Ecto neural progenitor cell (in vitro differentiated cells): ENCODE measurements at regions not wholly inside any gene's neighbourhood (a gene's known extent, or its start where the extent isn't known, plus 50 kb on each side); places are given as distances from the start of the nearest gene placed in this dataset.
"Not testable (repeated sequence)": the region's sequence is repeated elsewhere in the genome, so short reads cannot be mapped to it uniquely, and the experiment has no call there.

Experiments used
- DNase-seq: peaks from one replicate; pipeline ENCODE4 v3.0.0-alpha.2; 2018; ENCODE audit warnings: low spot score

DNA sequence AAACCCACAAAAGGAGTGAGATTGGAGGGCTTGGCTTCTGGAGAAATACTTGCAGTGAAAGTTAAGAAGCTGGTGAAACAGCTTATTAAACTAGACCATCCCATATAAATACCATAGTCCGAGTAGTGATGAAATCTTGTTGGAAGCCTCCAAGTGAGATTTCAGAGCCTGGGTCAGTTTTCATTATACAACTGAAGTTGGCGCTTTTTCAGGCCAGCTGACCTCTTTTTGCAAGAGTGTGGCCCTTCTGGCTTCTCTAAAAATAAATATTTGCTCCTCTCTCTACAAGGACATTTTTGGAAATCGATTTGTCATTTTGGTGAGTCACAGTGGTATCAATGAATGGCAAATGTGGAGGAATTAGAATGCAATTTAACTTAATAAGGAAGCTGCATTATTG lies 51.2 kb upstream of the THRB start:
- no peak for DNase-seq

DNA sequence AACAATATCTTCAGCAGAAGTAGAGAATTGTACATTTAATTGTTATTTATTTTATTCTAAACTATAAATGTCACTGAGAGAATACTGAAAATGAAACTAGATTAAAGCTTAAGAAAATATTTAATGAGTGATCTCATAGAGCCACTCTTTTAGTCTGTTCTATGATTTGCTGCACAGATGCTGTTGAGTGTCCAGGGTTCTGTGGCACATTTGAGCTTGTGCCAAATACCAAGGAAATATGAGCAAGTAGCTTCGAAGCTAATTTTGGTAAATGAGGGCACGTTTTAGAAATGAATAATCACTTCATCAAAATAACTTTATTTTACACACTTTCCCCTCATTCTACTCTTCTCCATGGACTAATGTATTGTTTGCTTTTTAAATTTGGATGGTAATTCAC lies 53.6 kb upstream of the THRB start:
- DNase-seq = no peak

DNA sequence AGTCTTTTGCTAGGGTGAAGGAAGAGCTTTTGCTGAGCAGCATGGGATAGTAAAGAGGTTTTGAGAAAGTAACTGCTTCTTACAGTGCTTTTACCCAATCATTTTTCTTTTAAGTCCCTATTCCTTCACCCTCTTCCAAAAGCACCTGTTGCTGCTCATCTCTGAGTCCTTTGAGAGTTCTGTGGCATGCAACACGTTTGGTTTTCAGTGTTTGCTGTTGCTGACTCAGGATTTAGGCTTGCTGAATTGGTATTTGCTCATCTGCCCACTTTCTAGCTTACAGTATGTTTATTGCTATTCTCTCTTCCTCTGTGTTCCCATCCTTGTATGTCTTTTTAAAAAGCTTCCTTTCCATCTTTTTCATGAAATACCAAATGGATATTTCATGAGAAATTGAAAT lies 55.9 kb upstream of the THRB start:
- no peak for DNase-seq

DNA sequence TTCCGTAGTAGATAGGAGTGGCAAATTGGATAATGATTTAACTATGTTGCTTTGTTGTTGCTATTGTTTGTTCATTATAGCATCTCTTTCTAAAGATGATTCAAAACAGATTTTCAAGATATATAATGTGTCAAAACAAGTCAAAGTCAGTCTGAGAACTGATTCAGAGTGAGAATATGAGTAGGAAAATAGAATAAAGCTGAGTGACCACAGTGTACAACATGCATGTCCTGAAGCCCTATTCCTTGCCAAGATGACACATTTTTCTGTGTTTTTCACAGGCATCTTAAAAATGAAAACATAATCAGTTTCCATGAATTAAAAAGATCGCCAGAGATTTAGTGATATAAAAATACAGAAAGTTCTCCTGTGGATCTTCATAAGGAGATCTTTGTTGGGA lies 57.0 kb upstream of the THRB start:
- DNase-seq = no peak

DNA sequence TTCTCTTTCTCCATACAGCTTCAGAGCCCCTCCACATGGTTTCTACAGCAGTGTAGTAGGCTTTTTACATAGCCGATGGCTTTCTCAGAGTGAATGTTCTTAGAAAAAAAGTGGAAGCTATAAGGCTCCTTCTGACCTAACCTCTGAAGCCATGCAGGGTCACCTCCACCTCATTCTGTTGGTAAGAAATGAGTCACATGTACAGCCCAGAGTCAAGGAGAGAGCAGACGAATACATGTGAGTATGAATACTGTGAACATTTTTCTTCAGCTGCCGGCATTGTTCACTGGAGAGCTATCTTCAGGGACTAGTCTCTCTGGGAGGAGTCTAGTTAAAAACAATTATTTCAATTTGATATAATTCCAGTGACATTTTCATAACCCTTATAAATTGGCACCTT lies 68.2 kb upstream of the THRB start:
- DNase-seq = no peak

DNA sequence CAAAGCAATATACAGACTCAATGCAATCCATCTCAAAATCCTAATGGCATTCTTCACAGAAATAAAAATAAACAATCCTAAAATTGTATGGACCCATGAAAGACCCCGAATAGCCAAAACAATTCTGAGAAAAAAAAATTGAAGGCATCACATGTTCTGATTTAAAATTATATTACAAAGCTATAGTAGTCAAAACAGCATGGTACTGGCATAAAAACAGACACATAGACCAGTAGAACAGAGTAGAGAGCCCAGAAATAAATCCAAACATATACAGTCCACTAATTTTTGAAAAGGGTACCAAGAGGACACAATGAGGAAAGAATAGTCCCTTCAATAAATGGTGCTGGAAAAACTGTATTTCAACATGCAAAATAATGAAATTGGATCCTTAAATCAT lies 70.4 kb upstream of the THRB start:
- no peak for DNase-seq

DNA sequence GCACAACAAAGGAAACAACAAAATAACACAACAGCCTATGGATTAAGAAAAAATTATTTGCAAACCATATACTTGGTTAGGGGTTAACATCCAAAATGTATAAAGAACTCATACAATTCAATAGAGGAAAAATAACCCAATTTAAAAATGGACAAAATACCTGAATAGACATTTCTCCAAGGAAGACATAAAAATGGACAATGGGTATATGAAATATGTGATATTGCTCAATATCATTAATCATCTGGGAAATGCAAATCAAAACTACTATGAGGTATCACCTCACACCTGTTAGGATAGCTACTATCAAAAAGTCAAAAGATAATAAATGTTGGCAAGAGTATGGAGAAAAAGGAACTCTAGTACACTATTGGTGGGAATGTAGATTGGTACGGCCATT lies 71.0 kb upstream of the THRB start:
- DNase-seq = no peak

DNA sequence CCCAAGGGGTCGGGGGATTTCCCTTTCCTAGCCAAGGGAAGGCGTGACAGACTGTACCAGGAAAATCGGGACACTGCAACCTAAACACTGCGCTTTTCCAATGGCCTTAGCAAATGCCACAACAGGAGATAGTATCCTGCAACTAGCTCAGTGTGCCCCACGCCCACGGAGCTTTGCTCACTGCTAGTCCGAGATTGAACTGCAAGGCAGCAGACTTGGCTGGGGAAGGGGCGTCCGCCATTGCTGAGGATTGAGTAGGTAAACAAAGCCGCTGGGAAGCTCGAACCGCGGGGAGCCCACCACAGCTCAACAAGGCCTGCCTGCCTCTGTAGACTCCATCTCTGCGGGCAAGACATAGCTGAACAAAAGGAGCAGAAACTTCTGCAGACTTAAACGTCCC lies 72.3 kb upstream of the THRB start:
- no peak for DNase-seq

DNA sequence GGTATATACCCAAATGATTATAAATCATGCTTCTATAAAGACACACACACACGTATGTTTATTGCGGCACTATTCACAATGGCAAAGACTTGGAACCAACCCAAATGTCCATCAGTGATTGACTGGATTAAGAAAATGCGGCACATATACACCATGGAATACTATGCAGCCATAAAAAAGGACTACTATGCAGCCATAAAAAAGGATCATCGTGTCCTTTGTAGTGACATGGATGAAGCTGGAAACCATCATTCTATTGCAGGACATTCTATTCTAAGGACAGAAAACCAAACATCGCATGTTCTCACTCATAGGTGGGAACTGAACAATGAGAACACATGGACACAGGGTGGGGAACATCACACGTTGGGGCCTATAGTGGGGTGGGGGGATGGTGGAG lies 77.8 kb upstream of the THRB start:
- not testable (repeated sequence) for DNase-seq

DNA sequence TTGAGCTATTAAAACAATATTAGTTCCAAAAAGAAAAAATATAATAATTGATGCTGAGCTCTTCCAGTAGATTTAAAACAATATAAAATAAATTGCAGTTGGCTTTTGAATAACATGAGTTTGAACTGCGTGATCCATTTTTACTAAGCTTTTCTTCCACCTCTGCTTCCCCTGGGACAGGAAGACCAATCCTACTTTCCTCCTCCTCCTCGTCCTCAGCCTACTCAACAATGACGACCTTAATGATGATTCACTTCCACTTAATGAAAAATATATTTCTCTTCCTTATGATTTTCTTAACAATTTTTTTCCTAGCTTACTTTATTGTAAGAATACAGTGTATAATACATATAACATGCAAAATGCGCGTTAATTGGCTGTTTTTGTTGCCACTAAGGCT lies 78.9 kb upstream of the THRB start:
- no peak for DNase-seq

DNA sequence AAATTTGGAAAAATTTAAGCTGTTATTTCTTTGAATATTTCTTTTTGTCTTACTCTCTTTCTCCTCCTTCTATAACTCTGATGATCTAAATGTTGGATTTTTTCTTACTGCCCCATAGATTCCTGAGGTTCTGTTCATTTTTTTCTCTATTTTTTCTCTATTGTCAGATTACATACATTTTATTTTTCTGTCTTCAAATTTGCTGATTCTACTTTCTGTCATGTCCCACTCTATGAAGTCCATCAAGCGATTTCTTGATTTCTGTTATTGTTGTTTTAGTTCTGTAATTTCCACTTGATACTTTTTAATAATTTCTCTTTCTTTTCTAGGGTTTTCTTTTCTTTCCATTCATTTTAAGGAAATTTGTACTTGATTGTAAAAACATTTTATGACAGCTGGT lies 83.7 kb upstream of the THRB start:
- no peak for DNase-seq

DNA sequence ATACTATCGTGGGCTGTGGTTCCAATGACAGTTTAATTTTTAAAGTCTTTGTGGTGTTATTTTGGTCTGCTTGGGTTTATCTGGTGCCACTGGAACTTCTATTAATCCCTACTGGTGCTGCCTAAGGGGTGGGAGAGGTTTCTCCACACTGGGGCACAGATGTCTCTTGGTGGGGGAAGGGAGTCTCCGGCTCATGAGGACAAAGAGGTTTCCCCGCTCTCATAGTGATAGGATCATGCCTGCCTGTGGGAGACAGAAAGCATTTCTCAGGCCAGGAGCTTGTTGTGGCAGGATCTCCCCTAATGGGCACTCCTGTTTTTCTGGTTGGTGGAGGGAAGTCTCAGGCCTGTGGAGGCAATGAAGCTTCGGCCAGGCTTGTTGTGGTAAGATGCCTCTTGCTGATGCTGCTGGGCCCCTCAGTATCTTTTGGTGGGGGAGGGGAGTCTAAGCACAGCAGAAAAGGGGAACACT lies 84.3 kb upstream of the THRB start:
- DNase-seq = peak; percentile 46

DNA sequence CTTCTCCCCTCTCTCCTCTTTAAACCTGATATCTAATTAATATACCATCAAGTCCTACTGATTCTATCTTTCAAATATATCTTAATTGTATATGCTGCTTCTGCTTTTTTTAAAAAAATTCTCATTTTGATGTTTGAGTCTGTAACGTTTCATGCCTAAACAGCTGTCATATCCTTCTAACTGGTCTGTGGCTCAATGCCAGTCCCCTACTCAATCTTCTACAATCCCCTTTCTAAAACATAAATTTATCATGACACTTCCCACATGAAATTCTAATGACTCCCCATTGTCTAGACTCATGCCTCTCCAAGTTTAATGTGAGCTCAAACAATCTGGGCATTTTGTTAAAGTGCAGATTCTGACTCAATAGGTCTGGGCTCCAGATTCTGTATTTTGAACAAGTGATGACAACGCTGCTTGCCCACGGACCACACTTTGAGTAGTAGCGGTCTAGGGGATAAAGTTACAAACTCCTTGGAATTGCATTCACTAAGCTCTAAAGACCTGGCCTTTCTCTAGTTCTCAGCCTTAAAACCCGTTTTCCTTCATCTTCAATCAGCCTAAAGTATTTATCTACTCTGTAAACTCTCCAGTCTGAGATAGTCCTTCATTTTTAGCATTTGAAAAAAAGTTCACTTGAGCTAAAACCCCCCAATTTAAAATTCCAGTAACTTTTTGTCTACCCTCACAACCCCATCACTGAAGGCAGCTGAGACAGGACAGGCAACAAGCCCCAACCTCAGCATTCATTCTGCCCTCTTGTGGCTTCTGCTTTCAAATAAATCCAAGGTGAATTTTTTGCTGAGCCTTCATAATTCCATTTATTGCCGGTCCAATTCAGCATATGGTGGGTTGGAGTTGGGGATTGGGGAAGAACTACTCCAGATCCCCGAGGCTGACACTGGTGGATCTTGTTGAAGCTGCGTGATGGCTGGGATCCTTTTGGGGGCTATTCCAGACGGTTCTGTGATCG lies 88.1 kb upstream of the THRB start:
- no peak for DNase-seq

DNA sequence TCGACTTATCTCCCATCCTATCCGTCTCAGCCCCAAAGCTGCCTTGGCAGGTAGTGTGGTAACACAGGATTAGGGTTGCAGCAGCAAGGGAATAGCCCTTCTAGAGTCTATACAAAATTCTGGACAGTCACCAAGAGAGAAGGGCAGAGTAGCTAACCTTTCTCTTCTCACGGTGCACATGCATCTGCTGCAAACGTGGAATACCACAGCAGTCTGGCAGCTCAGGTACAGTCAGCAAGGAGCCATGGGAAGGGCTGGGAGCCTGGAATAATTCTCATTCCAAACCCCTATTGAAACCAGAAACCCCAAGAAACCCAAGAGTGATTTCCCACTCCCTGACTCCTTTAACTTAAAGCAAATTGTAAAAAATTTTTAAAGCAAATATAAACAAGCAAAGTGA lies 92.3 kb upstream of the THRB start:
- no peak for DNase-seq

DNA sequence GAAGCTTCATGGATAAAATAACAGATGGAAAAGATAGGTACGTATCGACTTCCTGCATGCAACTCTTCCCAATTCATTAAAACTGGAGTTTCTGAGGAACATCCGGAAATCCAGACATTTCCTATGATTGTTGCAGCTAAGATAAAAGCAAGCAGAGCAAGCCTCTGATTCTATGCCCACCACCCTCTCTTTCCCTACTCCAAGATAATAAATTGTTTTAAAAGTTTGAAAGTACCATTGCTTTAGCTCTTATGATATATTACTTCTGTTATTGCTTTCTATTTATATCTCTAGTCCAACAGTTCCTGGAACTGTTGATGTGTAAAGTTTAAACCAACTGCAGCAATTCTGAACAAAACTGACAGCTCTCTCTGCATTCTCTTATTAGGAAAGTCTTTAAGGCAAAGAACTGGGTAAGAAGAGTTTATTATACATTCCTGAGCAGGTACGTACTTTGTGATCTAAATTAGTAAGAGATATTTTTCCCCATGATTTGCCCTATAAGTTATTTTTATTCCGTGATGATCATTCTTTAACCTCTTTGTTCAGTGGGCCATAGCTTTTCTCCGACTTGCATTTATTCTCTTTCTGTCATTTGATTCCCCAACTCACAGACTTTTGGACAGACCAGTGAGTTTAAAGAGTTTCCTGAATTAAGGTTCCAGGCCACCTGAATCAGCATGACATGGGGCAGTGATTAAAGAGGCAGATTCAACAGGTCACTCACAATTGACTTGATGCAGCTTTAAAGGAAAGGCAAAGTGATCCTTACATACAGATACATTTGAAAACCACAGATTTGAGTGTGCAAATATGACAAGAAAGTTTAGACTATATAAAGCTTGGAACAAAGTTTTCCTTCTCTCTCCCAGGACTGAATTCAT lies 94.2 kb upstream of the THRB start:
- DNase-seq = no peak

DNA sequence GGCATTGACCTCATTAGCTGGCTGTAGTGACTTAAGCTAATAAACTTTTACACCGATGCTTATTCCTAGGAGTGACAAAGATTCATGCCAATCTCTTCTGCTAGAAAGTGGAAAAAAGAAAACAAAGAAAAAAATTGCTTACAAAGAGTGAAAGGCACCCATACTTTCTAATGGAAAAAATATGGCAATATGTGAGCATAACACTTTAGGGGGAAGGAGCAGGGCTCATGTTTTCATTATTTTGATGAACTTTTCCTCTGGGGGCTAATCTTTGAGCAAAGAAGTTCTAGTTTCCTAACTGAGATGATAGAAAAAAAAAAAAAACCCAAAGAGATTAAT lies 94.8 kb upstream of the THRB start:
- no peak for DNase-seq

DNA sequence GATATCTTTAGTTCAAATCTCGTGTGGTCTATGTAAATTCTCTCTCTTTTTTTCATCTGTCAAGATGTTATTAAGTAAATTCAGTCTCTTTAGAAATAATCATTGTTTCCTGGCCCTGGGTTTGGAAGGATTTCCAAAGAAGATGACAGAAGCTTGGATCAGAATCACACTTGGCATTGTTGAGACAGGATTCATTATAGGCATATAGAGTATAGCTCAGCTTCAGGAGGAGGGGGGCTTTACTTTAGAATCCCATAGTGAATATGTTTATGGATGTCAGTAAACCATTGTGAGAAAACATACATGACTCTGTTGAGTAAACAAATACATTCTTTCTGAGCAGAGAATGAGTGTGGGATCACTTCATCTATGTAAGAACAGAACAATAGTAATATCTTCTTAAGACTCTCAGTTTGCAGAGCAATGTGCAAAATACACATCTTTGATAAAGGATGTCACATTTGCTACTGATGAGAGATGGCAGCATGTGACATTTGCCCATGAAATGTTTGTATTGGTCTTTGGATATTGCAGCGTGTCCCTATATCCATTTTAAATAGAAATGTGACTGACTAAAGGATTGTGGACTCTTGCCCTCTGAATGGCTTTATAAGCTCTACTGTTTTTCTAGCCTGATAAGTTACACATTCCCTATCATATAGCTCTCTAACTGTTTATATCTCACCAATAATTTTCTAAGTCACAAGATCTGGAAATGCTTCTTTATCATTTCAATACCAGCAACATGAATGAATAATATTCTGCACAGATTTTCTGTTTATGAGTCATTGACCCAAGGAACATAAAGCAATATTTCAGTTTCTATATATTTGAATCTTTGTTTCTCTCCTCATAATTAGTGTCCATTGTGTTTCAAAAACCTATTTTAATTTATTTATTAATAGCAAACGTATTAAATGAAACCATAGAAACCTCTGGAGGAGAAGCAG lies 95.6 kb upstream of the THRB start:
- DNase-seq = no peak

DNA sequence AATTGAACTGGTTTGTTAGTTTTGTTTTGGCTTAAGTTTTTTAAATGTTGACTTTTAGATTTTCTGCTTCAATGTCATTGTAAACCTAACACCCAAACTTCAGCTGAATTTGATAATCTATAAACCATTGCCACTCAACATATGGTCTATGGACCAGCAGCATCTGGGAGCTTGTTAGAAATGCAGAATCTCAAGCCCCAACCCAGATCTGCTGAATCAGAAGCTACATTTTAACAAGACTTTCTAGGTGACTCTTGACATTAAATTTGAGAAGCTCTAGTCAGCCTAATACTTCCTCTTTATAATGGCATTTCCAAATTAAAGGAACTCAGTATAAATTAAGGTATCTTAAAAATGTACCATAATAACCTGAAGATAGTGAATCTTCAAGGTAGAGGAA lies 96.5 kb upstream of the THRB start:
- DNase-seq = no peak

DNA sequence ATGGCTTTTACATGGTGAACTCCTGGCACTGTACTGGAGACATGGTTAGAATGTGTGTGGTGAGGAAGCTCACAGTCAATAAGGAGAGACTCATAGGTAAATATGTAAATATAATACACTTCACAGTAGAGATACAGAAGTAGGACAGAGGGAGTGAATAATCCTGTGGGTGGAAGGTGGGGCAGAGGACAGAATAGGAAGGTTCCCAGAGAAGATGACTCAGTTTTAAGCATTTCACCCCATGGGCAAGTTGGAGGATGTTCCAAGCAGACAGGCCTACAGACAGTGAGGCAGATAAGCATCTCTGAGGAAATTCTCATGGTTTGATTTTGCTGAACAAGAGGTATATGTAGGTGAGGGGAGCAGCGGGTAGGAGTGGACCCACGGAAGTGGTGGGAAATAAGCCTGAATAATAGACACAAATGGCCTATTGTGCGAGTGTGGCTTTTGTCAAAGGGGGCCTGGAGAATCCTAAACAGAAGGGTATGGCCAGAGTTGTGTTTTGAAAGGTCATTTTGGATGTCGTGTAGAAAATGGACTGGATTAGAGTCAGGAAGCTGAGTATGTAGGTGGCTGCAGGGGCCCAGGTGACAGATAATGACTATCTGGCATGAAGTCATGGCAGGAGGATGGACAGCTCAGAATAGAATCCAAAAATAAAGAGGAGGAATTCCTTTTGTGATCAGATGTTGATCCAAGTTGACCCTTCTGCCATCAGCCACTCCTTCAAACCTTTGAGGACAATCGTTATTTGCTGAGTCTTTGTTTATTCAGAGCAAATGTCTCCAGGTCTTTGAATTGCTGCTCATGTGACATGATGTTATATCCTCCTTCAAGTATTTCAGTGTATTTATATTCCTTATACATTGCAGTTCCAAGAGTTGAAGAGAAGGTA lies 97.3 kb upstream of the THRB start:
- DNase-seq = no peak

DNA sequence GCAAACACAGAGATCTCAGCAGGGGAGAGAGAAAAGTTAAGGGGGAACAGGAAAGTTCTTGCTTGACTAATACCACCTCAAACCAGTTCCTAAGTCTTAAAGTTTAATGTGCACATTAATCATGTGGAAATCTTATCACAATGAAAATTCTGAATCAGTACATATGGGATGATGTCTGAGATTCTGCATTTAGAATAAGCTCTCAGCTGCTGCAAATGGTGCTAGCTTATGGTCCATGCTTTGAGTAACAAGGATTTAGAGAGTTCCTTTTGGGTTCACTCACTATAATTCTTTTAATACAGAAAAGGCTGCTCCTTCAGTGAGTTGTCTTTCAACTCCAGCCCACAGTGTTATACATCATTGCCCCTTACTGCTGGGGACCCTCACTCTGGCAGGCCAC lies 99.5 kb upstream of the THRB start:
- DNase-seq = no peak

DNA sequence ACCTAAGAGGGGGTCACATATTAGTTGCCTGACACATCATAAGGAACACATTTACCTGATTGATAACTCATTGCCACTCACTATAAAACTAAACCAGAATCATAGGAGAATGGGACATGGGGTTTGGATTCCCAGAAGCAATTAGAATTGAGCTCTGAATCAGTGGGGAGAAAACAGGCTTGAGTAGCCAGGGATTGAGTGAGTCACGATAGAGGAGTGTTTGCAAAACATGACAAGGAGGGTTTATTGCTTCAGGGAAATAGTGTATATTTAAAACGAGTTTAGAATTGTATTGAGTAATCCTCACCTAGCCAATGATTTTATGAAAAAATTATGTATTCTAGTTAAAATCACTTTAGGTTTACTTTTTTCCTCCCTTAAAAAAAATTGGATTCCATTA lies 101.1 kb upstream of the THRB start:
- DNase-seq = no peak
